SIG-M5 treated with dmso at 0.1 percent for 504 hours (cell line): ENCODE measurements at regions not wholly inside any gene's neighbourhood (a gene's known extent, or its start where the extent isn't known, plus 50 kb on each side); places are given as distances from the start of the nearest gene placed in this dataset.

Experiments
- DNase-seq: peaks from one replicate; lab custom pipeline; 2025; ENCODE audit not compliant: unreplicated experiment; lab: John Stamatoyannopoulos, UW

- DNase-seq, result no peak
Observed at GRCh38 chr1:29835406-29835805, 599.1 kb downstream of the PTPRU start.

GRCh38 chr1:29833581-29833980, 597.3 kb downstream of the PTPRU start:
- DNase-seq, result no peak

- no peak for DNase-seq
Observed at GRCh38 chr1:29832936-29833335, 596.6 kb downstream of the PTPRU start.

GRCh38 chr1:29832471-29832870, 596.1 kb downstream of the PTPRU start:
- no peak for DNase-seq

- DNase-seq, result no peak
Observed at GRCh38 chr1:29831500-29832117, 595.3 kb downstream of the PTPRU start.

- DNase-seq, result no peak
Observed at GRCh38 chr1:29830916-29831315, 594.6 kb downstream of the PTPRU start.

GRCh38 chr1:29830383-29830782, 594.1 kb downstream of the PTPRU start:
- DNase-seq, result no peak

- DNase-seq, result no peak
Observed at GRCh38 chr1:29829448-29830344, 593.4 kb downstream of the PTPRU start.

GRCh38 chr1:29828526-29829447, 592.5 kb downstream of the PTPRU start:
- DNase-seq, result no peak

- DNase-seq, result no peak
Observed at GRCh38 chr1:29827801-29828525, 591.6 kb downstream of the PTPRU start.

GRCh38 chr1:29827237-29827750, 591.0 kb downstream of the PTPRU start:
- DNase-seq, result no peak

- no peak for DNase-seq
Observed at GRCh38 chr1:29826646-29827045, 590.3 kb downstream of the PTPRU start.

- DNase-seq, result no peak
Observed at GRCh38 chr1:29825941-29826415, 589.7 kb downstream of the PTPRU start.

- DNase-seq, result no peak
Observed at GRCh38 chr1:29825274-29825940, 589.1 kb downstream of the PTPRU start.

- no peak for DNase-seq
Observed at GRCh38 chr1:29824511-29825273, 588.4 kb downstream of the PTPRU start.

GRCh38 chr1:29824025-29824424, 587.7 kb downstream of the PTPRU start:
- no peak for DNase-seq

- DNase-seq, result no peak
Observed at GRCh38 chr1:29823561-29823960, 587.2 kb downstream of the PTPRU start.

- no peak for DNase-seq
Observed at GRCh38 chr1:29821605-29822004, 585.3 kb downstream of the PTPRU start.

GRCh38 chr1:29820401-29820800, 584.1 kb downstream of the PTPRU start:
- no peak for DNase-seq
